ENCODE measurements at regions not wholly inside any gene's neighbourhood (a gene's known extent, or its start where the extent isn't known, plus 50 kb on each side); places are given as distances from the start of the nearest gene placed in this dataset.

- DNase-seq = no peak
- Mint-ChIP-seq H3K36me3 (ENCODE audit: low read depth) (no peaks in the 10 kb centered on the region), H3K9me3 (ENCODE audit: low read depth) (peaks cover 6% of the 10 kb centered on the region), H3K27ac (no peak overlapping the region), H3K4me3 (no peak overlapping the region), H3K4me1 (no peaks in the 10 kb centered on the region), H3K27me3 (no peaks in the 10 kb centered on the region)
- intact Hi-C loops (cut with DNase I, micrococcal nuclease) = no loop called here
- ChIA-PET CTCF (no interaction called here), POLR2A (no interaction called here)
- no peak for ATAC-seq
Measured at GRCh38 chr3:1561427-1561826, 468.6 kb downstream of the CNTN6 start.

DNA sequence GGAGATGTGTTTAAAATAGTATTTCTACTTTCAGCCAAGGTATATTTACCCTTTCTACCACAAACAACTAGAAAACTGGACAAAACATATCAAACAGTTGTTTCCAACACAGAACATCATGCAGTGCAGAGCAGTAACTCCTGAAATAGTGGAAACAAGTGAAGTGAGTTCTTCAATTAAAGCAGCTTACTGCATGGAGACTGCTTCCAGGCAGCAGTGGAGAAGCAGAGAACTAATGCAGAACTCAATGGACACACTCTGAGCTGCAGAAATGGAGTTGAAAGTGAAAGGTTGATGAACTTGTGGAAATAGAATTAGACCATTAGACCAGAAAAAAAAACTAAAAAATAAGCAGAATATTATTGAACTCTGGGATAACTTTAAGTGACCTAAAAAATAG lies 478.9 kb downstream of the CNTN6 start:
- intact Hi-C loops (cut with DNase I, micrococcal nuclease) = no loop called here
- no peak overlapping the region for H3K27ac Mint-ChIP-seq
- ChIA-PET CTCF (no interaction called here), POLR2A (no interaction called here)
- ATAC-seq = no peak
- H3K9me3 Mint-ChIP-seq (ENCODE audit: low read depth) = peaks cover 15% of the 10 kb centered on the region
- no peaks in the 10 kb centered on the region for H3K4me1 Mint-ChIP-seq
- no peak for DNase-seq
- no peaks in the 10 kb centered on the region for H3K36me3 Mint-ChIP-seq (ENCODE audit: low read depth)
- no peak overlapping the region for H3K4me3 Mint-ChIP-seq
- H3K27me3 Mint-ChIP-seq = no peaks in the 10 kb centered on the region

GRCh38 chr3:1576047-1576446 lies 483.2 kb downstream of the CNTN6 start:
- intact Hi-C loops (cut with DNase I, micrococcal nuclease) = no loop called here
- POLR2A ChIA-PET = no interaction called here
- DNase-seq = no peak
- H3K36me3 Mint-ChIP-seq (ENCODE audit: low read depth) = no peaks in the 10 kb centered on the region
- no peaks in the 10 kb centered on the region for H3K27me3 Mint-ChIP-seq
- ATAC-seq = no peak
- H3K4me3 Mint-ChIP-seq = no peak overlapping the region
- CTCF ChIA-PET = no interaction called here
- no peaks in the 10 kb centered on the region for H3K4me1 Mint-ChIP-seq
- peaks cover 10% of the 10 kb centered on the region for H3K9me3 Mint-ChIP-seq (ENCODE audit: low read depth)
- H3K27ac Mint-ChIP-seq = no peak overlapping the region

- Mint-ChIP-seq H3K27ac (no peak overlapping the region), H3K4me3 (no peak overlapping the region), H3K36me3 (ENCODE audit: low read depth) (no peaks in the 10 kb centered on the region), H3K27me3 (no peaks in the 10 kb centered on the region), H3K9me3 (ENCODE audit: low read depth) (peaks cover 4% of the 10 kb centered on the region), H3K4me1 (no peaks in the 10 kb centered on the region)
- POLR2A ChIA-PET = no interaction called here
- CTCF ChIA-PET = no interaction called here
- DNase-seq (no peak), ATAC-seq (no peak)
- intact Hi-C loops (cut with DNase I, micrococcal nuclease) = no loop called here
Measured at GRCh38 chr3:1578124-1578806, 485.4 kb downstream of the CNTN6 start.

DNA sequence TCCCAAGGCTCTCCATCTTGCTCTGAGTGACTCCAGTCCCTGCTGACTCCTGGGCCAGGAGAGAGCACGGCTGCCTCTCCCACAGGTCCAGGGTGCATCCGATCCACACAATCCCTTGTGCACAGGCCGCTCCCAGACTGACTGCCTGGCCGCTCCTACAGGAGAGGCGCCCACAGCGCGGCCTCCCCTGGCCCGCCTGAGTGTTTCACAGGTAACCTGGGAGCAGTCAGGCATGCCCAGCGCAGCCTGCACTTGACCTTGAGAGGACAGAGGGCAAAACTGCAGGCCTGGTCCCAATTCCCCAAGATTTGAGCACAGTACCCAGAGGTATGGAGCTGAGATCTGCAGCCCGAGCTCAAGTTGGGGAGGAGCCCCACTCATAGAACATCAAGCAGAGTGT lies 490.2 kb downstream of the CNTN6 start:
- H3K27ac Mint-ChIP-seq = no peak overlapping the region
- intact Hi-C loops (cut with DNase I, micrococcal nuclease) = no loop called here
- H3K27me3 Mint-ChIP-seq = no peaks in the 10 kb centered on the region
- H3K4me3 Mint-ChIP-seq = no peak overlapping the region
- H3K36me3 Mint-ChIP-seq (ENCODE audit: low read depth) = no peaks in the 10 kb centered on the region
- no peak for DNase-seq
- ATAC-seq = no peak
- ChIA-PET POLR2A (no interaction called here), CTCF (no interaction called here)
- no peaks in the 10 kb centered on the region for H3K4me1 Mint-ChIP-seq
- H3K9me3 Mint-ChIP-seq (ENCODE audit: low read depth) = peaks cover 10% of the 10 kb centered on the region

GRCh38 chr3:1587426-1587825 lies 494.6 kb downstream of the CNTN6 start:
- Mint-ChIP-seq H3K27me3 (no peaks in the 10 kb centered on the region), H3K9me3 (ENCODE audit: low read depth) (peaks cover 26% of the 10 kb centered on the region), H3K36me3 (ENCODE audit: low read depth) (peaks cover 3% of the 10 kb centered on the region), H3K27ac (no peak overlapping the region), H3K4me3 (no peak overlapping the region), H3K4me1 (no peaks in the 10 kb centered on the region)
- DNase-seq (no peak), ATAC-seq (no peak)
- ChIA-PET POLR2A (no interaction called here), CTCF (no interaction called here)
- intact Hi-C loops (cut with DNase I, micrococcal nuclease) = no loop called here

DNA sequence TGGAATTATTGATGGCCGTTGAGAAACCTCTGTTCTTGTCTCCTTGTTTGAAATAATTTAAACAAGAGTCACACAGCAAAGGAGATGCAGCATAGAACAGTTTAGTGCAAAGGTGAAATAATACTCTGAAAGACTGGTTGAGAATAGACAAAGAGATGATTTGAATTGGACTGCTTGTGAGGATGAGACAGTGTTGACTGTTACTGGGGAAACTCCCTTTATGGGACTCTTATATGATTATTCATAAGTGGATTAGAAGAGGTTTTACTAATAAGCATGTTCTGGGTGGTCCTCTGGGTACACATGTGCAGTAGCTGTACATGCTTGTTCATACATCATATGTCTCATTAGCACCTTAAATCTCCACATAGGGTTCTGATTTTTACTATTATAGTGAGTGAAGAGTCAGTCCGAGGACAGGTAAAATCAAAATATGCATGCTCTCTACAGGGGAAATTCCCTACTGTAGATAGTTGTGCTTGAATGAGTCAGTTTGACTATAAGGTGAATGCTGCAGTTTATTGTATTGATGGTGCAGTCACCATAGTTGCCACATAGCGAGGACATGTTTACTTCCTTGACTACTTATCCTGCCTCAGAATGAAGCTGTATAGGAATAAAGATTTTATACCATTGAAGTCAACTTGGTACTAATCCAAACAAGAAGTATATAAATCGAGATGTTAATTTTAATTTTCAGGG lies 498.7 kb downstream of the CNTN6 start:
- Mint-ChIP-seq H3K4me1 (no peaks in the 10 kb centered on the region), H3K27me3 (no peaks in the 10 kb centered on the region), H3K4me3 (no peak overlapping the region), H3K9me3 (ENCODE audit: low read depth) (peaks cover 23% of the 10 kb centered on the region), H3K36me3 (ENCODE audit: low read depth) (peaks cover 3% of the 10 kb centered on the region), H3K27ac (no peak overlapping the region)
- ATAC-seq (peak; percentile 42), DNase-seq (no peak)
- ChIA-PET CTCF (no interaction called here), POLR2A (no interaction called here)
- intact Hi-C loops (cut with DNase I, micrococcal nuclease) = no loop called here

GRCh38 chr3:1594940-1595339 lies 502.1 kb downstream of the CNTN6 start:
- Mint-ChIP-seq H3K27ac (no peak overlapping the region), H3K4me3 (no peak overlapping the region), H3K27me3 (no peaks in the 10 kb centered on the region), H3K4me1 (no peaks in the 10 kb centered on the region), H3K9me3 (ENCODE audit: low read depth) (peaks cover 16% of the 10 kb centered on the region), H3K36me3 (ENCODE audit: low read depth) (peaks cover 2% of the 10 kb centered on the region)
- DNase-seq = no peak
- no peak for ATAC-seq
- intact Hi-C loops (cut with DNase I, micrococcal nuclease) = no loop called here
- POLR2A ChIA-PET = no interaction called here
- CTCF ChIA-PET = no interaction called here

DNA sequence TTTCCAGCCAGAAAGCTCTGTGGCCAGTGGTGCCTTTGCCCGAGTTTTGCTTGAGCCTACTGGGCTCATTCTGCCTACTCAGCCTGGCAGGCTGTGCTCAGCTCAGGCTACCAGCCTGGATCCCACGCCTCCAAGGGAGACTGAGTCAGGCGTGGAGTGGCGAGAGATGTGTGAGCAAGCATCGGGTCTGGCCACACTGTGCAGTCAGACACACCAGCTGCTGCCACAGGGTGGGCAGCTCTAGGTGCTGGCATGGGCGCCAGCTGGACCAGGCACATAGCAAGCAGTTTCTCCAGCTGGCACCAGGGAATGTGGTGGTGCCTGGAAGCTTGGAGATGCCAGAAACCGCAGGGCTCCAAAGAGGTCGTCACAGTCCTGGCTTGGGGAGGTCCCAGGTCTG lies 498.5 kb upstream of the CNTN4 start:
- Mint-ChIP-seq H3K4me1 (no peaks in the 10 kb centered on the region), H3K4me3 (no peak overlapping the region), H3K9me3 (ENCODE audit: low read depth) (no peaks in the 10 kb centered on the region), H3K27ac (no peak overlapping the region), H3K36me3 (ENCODE audit: low read depth) (no peaks in the 10 kb centered on the region), H3K27me3 (no peaks in the 10 kb centered on the region)
- CTCF ChIA-PET = no interaction called here
- DNase-seq = no peak
- intact Hi-C loops (cut with DNase I, micrococcal nuclease) = no loop called here
- no peak for ATAC-seq
- POLR2A ChIA-PET = no interaction called here

- ChIA-PET CTCF (no interaction called here), POLR2A (no interaction called here)
- no peak overlapping the region for H3K27ac Mint-ChIP-seq
- no peaks in the 10 kb centered on the region for H3K9me3 Mint-ChIP-seq (ENCODE audit: low read depth)
- no peak for DNase-seq
- no peaks in the 10 kb centered on the region for H3K27me3 Mint-ChIP-seq
- no peak for ATAC-seq
- H3K4me1 Mint-ChIP-seq = no peaks in the 10 kb centered on the region
- H3K36me3 Mint-ChIP-seq (ENCODE audit: low read depth) = no peaks in the 10 kb centered on the region
- H3K4me3 Mint-ChIP-seq = no peak overlapping the region
- intact Hi-C loops (cut with DNase I, micrococcal nuclease) = no loop called here
Measured at GRCh38 chr3:1600700-1601418, 497.8 kb upstream of the CNTN4 start.

DNA sequence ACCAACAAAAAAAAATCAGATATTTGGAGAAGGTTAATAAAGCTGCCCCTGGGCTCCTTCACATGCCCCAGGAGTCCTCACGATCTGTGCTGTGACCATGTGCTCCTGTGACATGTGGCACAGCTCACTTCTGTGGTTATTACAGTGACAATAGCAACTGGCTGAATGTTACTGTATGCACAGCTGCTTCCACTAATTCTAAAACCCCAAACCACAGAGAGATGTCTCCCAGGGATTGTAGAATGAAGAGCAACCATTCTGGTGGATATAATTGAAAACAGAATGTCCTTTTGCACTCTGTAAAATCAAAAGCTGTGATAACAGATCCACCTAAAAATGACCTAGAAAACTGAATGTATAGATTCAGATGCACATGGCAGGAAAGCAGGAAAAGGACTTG lies 489.2 kb upstream of the CNTN4 start:
- Mint-ChIP-seq H3K4me1 (no peaks in the 10 kb centered on the region), H3K4me3 (no peak overlapping the region), H3K27ac (no peak overlapping the region), H3K27me3 (no peaks in the 10 kb centered on the region), H3K36me3 (ENCODE audit: low read depth) (no peaks in the 10 kb centered on the region), H3K9me3 (ENCODE audit: low read depth) (peaks cover 9% of the 10 kb centered on the region)
- intact Hi-C loops (cut with DNase I, micrococcal nuclease) = no loop called here
- ChIA-PET CTCF (no interaction called here), POLR2A (no interaction called here)
- DNase-seq (no peak), ATAC-seq (no peak)

GRCh38 chr3:1611824-1612223 lies 486.8 kb upstream of the CNTN4 start:
- ChIA-PET CTCF (no interaction called here), POLR2A (no interaction called here)
- intact Hi-C loops (cut with DNase I, micrococcal nuclease) = no loop called here
- no peak overlapping the region for H3K4me3 Mint-ChIP-seq
- ATAC-seq = no peak
- H3K27me3 Mint-ChIP-seq = no peaks in the 10 kb centered on the region
- H3K4me1 Mint-ChIP-seq = no peaks in the 10 kb centered on the region
- no peak overlapping the region for H3K27ac Mint-ChIP-seq
- H3K36me3 Mint-ChIP-seq (ENCODE audit: low read depth) = no peaks in the 10 kb centered on the region
- H3K9me3 Mint-ChIP-seq (ENCODE audit: low read depth) = peaks cover 8% of the 10 kb centered on the region
- no peak for DNase-seq

Measured in activated CD4-positive, alpha-beta T cell treated with anti-CD3 and anti-CD28 coated beads for 36 hours (primary cell).